HCT116 (cell line): ENCODE measurements at regions not wholly inside any gene's neighbourhood (a gene's known extent, or its start where the extent isn't known, plus 50 kb on each side); places are given as distances from the start of the nearest gene placed in this dataset.

Source experiments
- ATAC-seq: fragments of 200-7000 bp; cut with Tn5 transposase; 2 replicates; pipeline ENCODE4 v1.9.1; 2020; ENCODE audit warnings: mild to moderate bottlenecking, moderate library complexity
- BruUV-seq: library from RNA; stranded (reverse); fragments of 400-500 nt; replicated peaks from 2 replicates; lab custom pipeline; 2021; lab: Mats Ljungman, UMichigan
- CTCF ChIA-PET: fragments of 300-600 bp; sonication (Branson Sonifier 250); formaldehyde crosslinking; loops from one replicate; lab custom pipeline; 2021; ENCODE audit warnings: antibody characterized with exemption; lab: Charles Lee
- POLR2A ChIA-PET: fragments of 300-600, 350-600 bp; sonication (Branson Sonifier 250); formaldehyde crosslinking; loops from one replicate; lab custom pipeline; 2021; ENCODE audit warnings: antibody characterized with exemption; lab: Charles Lee
- RAD21 ChIA-PET, 2 experiments: fragments of 300-600 bp; sonication (Branson Sonifier 250); formaldehyde crosslinking; loops; one replicate each; lab custom pipeline; 2023; ENCODE audit warnings: low total read pairs in 2 of 2; ENCODE audit not compliant: uncharacterized antibody in 2 of 2, unreplicated experiment in 2 of 2, low non-redundant PET in 1 of 2; lab: Charles Lee
- DNase-seq: peaks from one replicate; pipeline ENCODE4 v3.0.0-alpha.2; 2010; ENCODE audit warnings: low read depth, low spot score
- H2AFZ ChIP-seq: fragments of 200-600 bp; shearing (Covaris generic), sonication (generic); 2 replicates; pipeline ENCODE4 v1.6.1; 2017; ENCODE audit warnings: low read depth, mixed run types, mixed read lengths, antibody characterized with exemption, low read length; ENCODE audit not compliant: poor library complexity, severe bottlenecking
- H3K27ac ChIP-seq: 2 replicates; pipeline ENCODE4 v1.5.1; 2012; ENCODE audit warnings: low read depth, low read length
- H3K27me3 ChIP-seq: fragments of 200-600 bp; sonication (generic); 2 replicates; pipeline ENCODE4 v1.6.1; 2016; ENCODE audit warnings: mixed run types, low read length, mixed read lengths; ENCODE audit not compliant: insufficient read depth
- H3K36me3 ChIP-seq, 2 experiments: fragments of 200-500 bp in 1 of 2; fragments of 200-600 bp in 1 of 2; sonication (Bioruptor generic) in 1 of 2; sonication (generic) in 1 of 2; 2 replicates each; pipeline versions ENCODE4 v1.5.1 to v1.6.1; 2014 to 2016; ENCODE audit warnings: low read length in 2 of 2, inconsistent platforms in 1 of 2, mixed read lengths in 1 of 2, mixed run types in 1 of 2; ENCODE audit not compliant: insufficient read depth in 2 of 2, control insufficient read depth in 1 of 2
- H3K4me1 ChIP-seq, 2 experiments: fragments of 200-600 bp in 1 of 2; sonication (generic) in 1 of 2; 2 replicates each; pipeline versions ENCODE4 v1.5.1 to v1.6.1; 2012 to 2017; ENCODE audit warnings: low read length in 2 of 2, inconsistent platforms in 1 of 2, mild to moderate bottlenecking in 1 of 2, mixed read lengths in 1 of 2, mixed run types in 1 of 2, moderate library complexity in 1 of 2; ENCODE audit not compliant: insufficient read depth in 2 of 2, control insufficient read depth in 1 of 2
- H3K4me2 ChIP-seq: fragments of 200-600 bp; sonication (generic); 2 replicates; pipeline ENCODE4 v1.6.1; 2017; ENCODE audit warnings: mixed run types, low read length, mixed read lengths
- H3K4me3 ChIP-seq, 2 experiments: fragments of 200-600 bp in 1 of 2; sonication (generic) in 1 of 2; replicated peaks in 1 of 2; 2 replicates each; pipeline ENCODE4 v1.5.1; 2011 to 2016; ENCODE audit warnings: low read length in 2 of 2, control low read depth in 1 of 2, low read depth in 1 of 2, mild to moderate bottlenecking in 1 of 2, mixed read lengths in 1 of 2, mixed run types in 1 of 2
- H3K79me2 ChIP-seq: fragments of 200-600 bp; sonication (generic); 2 replicates; pipeline ENCODE4 v1.6.1; 2017; ENCODE audit warnings: mild to moderate bottlenecking, mixed run types, low read length, moderate library complexity, mixed read lengths; ENCODE audit not compliant: insufficient read depth
- H3K9ac ChIP-seq: fragments of 200-600 bp; sonication (generic); 2 replicates; pipeline ENCODE4 v1.6.1; 2016; ENCODE audit warnings: low read length, mixed read lengths
- H3K9me2 ChIP-seq: fragments of 200-600 bp; sonication (generic), shearing (Covaris generic); 2 replicates; pipeline ENCODE4 v1.6.1; 2017; ENCODE audit warnings: mixed run types, mild to moderate bottlenecking, moderate library complexity; ENCODE audit not compliant: insufficient read depth
- H3K9me3 ChIP-seq, 2 experiments: fragments of 200-500 bp in 1 of 2; fragments of 200-600 bp in 1 of 2; sonication (Bioruptor generic) in 1 of 2; sonication (generic) in 1 of 2; 2 replicates each; pipeline ENCODE4 v1.6.1; 2014 to 2017; ENCODE audit warnings: low read length in 2 of 2, mixed read lengths in 2 of 2, inconsistent platforms in 1 of 2, low read depth in 1 of 2, mild to moderate bottlenecking in 1 of 2, mixed run types in 1 of 2, moderate library complexity in 1 of 2; ENCODE audit not compliant: control insufficient read depth in 1 of 2, insufficient read depth in 1 of 2
- H4K20me1 ChIP-seq: fragments of 200-600 bp; sonication (generic), shearing (Covaris generic); 2 replicates; pipeline ENCODE4 v1.6.1; 2017; ENCODE audit warnings: mixed run types, mild to moderate bottlenecking, moderate library complexity; ENCODE audit not compliant: insufficient read depth
- EZH2 ChIP-seq: fragments of 200-600 bp; sonication (generic); IDR thresholded peaks from 2 replicates; pipeline ENCODE4 v1.6.1; 2017; ENCODE audit warnings: antibody characterized with exemption, mixed run types
- EZH2phosphoT487 ChIP-seq: fragments of 200-600 bp; IDR thresholded peaks from 2 replicates; pipeline ENCODE4 v1.6.1; 2018; ENCODE audit warnings: antibody characterized with exemption, borderline replicate concordance
- JUND ChIP-seq: IDR thresholded peaks from 2 replicates; pipeline ENCODE4 v1.6.1; 2012
- MAX ChIP-seq: IDR thresholded peaks from 2 replicates; pipeline ENCODE4 v1.6.1; 2012
- POLR2AphosphoS5 ChIP-seq: IDR thresholded peaks from 2 replicates; pipeline ENCODE4 v1.6.1; 2011; ENCODE audit warnings: mild to moderate bottlenecking, low read depth, low read length, moderate library complexity
- SIN3A ChIP-seq: IDR thresholded peaks from 2 replicates; pipeline ENCODE4 v1.6.1; 2012; ENCODE audit warnings: low read depth
- SP1 ChIP-seq: IDR thresholded peaks from 2 replicates; pipeline ENCODE4 v1.6.1; 2012; ENCODE audit warnings: low read depth
- ZBTB33 ChIP-seq: IDR thresholded peaks from 2 replicates; pipeline ENCODE4 v1.6.1; 2011; ENCODE audit warnings: mild to moderate bottlenecking, low read length, moderate library complexity; ENCODE audit not compliant: insufficient replicate concordance; ENCODE audit errors: extremely low read depth
- ZFX ChIP-seq: fragments of 450-650 bp; IDR thresholded peaks from 2 replicates; pipeline ENCODE4 v1.6.1; 2017
- intact Hi-C: fragments of 100-400 bp; cut with micrococcal nuclease; formaldehyde crosslinking; loops from 2 replicates; pipeline ENCODE4 v1.10.0; 2022

- Histone ChIP-seq H3K4me1 (no peaks in the 10 kb centered on the region), H3K9me3 (no peaks in the 10 kb centered on the region), H3K27ac (no peak overlapping the region), H3K36me3 (no peaks in the 10 kb centered on the region), H3K79me2 (no peaks in the 10 kb centered on the region), H2AFZ (no peak overlapping the region), H3K9ac (no peak overlapping the region), H3K4me3 (no peak overlapping the region), H3K27me3 (no peaks in the 10 kb centered on the region), H3K4me2 (no peak overlapping the region), H4K20me1 (no peaks in the 10 kb centered on the region), H3K9me2 (no peaks in the 10 kb centered on the region)
- intact Hi-C loops = no loop called here
- RAD21 ChIA-PET = no interaction called here
- POLR2A ChIA-PET = no interaction called here
- no peak for DNase-seq
- no peak for ATAC-seq
- TF ChIP-seq ZBTB33 (no peak), EZH2phosphoT487 (no peak), SIN3A (no peak), JUND (no peak), MAX (no peak), ZFX (no peak), EZH2 (no peak), SP1 (no peak), POLR2AphosphoS5 (no peak)
- BruUV-seq = no TSS peak
- CTCF ChIA-PET = no interaction called here
Observed at GRCh38 chr13:48862572-48862971, 113.1 kb upstream of the FNDC3A start.

GRCh38 chr13:48864100-48864499 lies 111.6 kb upstream of the FNDC3A start:
- intact Hi-C loops = no loop called here
- BruUV-seq = no TSS peak

More at GRCh38 chr13:48864100-48864499, 111.6 kb upstream of the FNDC3A start:
- no peak for TF ChIP-seq SP1
- H3K9ac ChIP-seq = no peak overlapping the region
- DNase-seq = no peak
- no peaks in the 10 kb centered on the region for H3K27me3 ChIP-seq
- H3K4me1 ChIP-seq = no peaks in the 10 kb centered on the region
- H2AFZ ChIP-seq = no peak overlapping the region
- H3K79me2 ChIP-seq = no peaks in the 10 kb centered on the region
- no peaks in the 10 kb centered on the region for H3K36me3 ChIP-seq
- H3K4me3 ChIP-seq = no peak overlapping the region
- ChIA-PET CTCF (no interaction called here), RAD21 (no interaction called here), POLR2A (no interaction called here)
- ATAC-seq = no peak
- H4K20me1 ChIP-seq = no peaks in the 10 kb centered on the region
- H3K9me3 ChIP-seq = no peaks in the 10 kb centered on the region
- no peak overlapping the region for H3K27ac ChIP-seq
- H3K4me2 ChIP-seq = no peak overlapping the region
- no peaks in the 10 kb centered on the region for H3K9me2 ChIP-seq
